Umbilical cord (tissue), 1 donor: ENCODE measurements at regions not wholly inside any gene's neighbourhood (a gene's known extent, or its start where the extent isn't known, plus 50 kb on each side); places are given as distances from the start of the nearest gene placed in this dataset.
"Not testable (repeated sequence)": the region's sequence is repeated elsewhere in the genome, so short reads cannot be mapped to it uniquely, and the experiment has no call there.

Experiments used
- DNase-seq: peaks from one replicate; pipeline ENCODE4 v3.0.0-alpha.2; 2015; ENCODE audit warnings: low spot score

DNA sequence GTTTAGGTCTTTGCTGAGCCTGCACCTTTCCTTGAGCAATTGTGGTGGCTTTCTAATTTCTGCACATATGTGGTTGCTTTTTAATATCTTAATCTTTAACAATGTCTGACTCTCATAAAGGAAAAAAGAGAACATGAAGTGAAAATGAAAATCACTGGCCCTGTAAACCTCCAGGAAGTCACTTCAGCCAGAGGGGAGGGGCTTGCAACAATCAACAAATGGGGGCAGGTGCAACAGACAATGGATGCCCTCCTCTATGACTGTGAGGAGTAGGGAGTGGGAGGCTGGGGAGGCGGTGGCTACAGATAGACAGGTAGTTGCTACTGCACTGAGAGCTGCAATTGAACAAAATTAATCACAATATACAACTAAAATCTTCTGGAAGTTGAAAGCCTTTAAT is 1377.4 kb downstream of the XPNPEP1 start:
- DNase-seq: no peak

DNA sequence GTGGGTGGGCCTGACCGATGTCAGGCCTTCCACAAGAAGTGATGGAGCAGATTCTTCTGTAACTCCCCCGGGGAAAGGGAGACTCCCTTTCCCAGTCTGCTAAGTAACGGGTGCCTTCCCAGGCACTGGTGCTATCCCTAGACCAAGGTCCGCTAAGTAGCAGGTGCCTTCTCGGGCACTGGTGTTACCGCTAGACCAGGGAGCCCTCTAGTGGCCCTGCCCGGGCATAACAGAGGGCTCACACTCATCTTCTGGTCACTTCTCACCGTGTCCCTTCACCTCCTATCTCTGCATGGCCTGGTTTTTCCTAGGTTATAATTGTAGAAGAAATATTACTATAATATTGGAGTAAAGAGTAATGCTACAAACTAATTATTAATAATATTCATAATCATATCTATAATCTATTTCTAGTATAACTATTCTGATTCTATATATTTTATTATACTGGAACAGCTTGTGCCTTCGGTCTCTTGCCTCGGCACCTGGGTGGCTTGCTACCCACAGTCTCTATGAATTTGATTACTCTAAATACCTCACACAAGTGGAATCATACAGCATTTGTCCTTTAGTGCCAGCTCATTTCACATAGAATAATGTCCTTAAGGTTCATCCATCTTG is 1378.7 kb downstream of the XPNPEP1 start:
- peak; percentile 6 for DNase-seq

DNA sequence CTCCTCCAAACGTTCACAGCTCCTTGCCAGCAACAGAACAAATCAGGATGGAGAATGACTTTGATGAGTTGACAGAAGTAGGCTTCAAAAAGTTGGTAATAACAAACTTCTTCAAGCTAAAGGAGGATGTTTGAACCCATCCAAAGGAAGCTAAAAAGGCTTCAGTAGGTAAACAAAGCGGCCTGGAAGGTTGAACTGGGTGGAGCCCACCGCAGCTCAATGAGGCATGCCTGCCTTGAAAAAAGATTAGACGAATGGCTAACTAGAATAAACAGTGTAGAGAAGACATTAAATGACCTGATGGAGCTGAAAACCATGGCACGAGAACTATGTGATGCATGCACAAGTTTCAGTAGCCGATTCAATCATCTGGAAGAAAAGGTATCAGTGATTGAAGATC is 1369.0 kb upstream of the SORCS1 start:
- DNase-seq: not testable (repeated sequence)

DNA sequence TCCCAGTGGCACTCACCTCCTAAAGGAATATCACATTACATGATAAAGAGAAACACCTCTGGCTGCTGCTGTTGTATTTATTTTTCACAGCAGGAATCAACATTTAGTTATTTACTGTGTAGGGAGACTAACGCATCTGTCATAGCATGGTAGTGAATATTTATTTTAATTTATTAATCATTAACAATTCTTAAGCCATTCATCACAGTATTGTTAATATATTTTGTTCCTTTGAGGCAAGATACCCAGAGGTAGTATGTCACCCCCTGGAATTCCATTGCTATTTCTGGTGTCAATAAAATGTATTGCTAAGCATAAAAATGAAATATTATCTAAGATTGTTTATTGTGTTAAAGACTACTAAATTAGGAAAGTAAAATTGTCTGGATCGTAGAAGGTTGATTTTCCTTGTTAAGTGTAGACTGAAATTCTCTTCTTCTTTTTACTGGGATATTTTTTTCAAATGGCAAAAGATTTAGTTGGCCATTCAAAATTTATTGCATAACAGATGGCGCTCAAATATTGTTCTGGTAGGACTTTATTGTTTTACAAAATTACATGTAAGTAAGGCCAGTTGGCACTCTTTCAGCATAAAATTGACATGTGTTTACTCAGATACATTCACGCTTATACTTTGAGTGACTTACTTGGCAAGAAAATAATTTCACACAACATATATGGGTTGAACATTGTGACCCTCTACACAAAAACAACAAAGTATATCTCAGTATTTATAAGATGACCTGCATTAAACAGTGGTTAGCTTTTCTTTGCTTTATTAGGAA is 1358.7 kb upstream of the SORCS1 start:
- DNase-seq: no peak

DNA sequence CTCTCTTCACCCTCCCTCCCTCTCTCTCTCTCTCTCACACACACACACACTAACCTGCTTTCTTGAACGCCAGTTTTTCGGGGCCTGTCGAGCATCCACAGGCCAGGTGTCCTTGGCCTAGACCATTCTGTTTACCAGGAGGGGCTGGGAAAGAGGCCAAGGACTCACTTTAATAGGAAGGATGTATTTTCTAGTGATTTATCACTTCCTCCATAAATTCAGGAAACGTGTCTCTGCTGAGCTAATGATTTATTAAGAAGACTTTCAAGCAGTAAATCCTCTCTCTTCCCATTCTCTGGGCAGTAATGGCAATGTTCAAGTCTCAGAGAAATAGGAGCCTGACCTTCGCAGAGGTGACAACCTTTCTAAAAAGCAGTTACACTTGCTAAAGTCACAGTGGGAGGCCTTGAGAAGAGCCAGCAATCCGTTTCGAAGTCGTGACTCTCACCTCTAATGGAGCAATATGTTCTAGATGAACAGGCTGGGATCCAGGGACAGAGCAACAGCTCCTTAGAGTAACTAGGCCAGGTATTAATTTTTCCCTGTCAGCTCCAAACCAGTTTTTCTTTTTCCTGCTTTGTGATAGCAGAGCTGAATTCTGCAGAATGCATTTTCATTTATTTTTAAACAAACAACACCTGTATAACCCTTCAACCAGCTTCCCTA is 1357.5 kb upstream of the SORCS1 start:
- peak; percentile 3 for DNase-seq

DNA sequence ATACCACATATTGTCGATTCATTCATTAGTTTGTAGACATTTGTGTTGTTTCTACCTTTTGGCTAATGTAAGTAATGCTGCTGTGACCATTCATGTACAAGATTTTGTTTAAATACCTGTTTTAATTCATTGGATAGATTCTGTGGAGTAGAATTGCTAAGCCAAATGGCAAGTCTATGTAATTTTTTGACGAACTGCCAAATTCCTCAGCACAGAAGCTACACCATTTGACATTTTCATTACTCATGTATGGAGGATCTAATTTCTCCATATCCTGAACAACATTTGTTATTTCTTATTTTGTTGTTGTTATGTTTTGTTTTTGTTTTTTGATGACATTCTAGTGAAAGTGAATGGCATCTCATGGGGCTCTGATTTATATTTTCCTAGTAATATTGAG is 1351.3 kb upstream of the SORCS1 start:
- no peak for DNase-seq

DNA sequence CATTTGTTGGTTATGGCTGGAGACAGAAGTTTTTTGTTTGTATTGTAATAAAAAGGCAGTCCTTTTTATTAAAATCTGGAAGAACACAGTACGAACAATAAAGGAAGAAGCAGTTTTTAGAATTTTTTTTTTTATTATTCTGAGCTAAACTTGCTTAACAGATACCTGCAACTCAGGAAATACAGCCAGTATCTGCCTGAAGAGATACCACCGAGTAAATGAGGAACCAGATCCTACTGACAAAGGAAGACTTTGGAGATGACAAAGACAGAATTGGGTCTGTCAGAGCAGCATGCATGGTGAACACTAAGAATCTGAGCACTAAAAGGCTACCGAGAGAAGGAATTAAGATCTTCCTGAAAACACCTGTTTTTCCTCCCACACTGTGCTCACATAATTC is 1335.9 kb upstream of the SORCS1 start:
- no peak for DNase-seq

DNA sequence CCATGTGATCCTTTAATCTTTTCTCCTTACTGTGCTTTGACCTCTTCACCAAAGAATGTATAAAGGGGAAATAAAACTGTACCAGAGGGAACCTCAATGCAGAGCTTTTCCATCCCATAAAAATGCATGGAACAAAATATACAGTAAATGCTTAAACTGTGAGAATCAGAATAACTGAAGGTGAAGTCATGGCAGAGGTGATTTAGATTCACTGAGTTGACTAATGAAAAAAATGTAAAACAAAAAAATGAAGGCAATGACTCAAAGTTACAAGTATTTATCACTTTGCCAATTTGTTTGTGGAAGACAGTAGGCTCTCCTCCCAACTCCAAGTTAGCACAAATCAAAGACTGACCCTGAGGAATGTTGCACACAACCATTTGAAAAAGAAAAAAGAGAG is 1331.6 kb upstream of the SORCS1 start:
- no peak for DNase-seq

DNA sequence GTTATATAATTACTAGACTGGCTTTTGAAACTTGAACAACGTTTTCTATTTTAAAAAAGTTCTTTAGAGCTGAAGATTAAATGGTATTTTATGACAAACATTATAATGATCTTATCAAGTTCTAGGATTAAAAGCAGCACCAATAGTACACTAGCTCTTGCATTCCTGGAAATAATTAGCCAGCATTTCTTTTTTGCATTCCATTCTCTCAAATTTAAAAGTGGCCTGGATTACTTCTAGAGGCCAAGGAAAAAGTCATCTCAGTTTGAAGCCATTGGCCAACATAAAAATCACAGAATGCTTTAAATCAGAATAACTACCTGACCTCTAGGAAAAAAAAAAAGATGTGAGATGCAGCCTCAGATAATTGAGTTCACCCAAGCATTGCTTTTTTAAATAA is 1326.4 kb upstream of the SORCS1 start:
- no peak for DNase-seq

DNA sequence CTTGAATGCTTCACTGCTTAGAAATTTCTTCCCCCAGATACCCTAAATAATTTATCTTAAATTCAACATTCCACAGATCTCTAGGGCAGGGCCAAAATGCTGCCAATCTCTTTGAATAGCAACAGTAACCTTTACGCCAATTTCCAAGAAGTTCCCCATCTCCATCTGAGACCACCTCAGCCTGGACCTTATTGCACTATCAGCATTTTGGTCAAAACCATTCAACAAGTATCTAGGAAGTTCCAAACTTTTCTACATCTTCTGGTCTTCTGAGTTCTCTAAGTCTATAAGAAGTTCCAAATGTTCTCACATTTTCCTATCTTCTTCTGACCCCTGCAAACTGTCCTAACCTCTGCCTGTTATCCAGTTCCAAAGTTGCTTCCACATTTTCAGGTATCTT is 1306.9 kb upstream of the SORCS1 start:
- DNase-seq: no peak

DNA sequence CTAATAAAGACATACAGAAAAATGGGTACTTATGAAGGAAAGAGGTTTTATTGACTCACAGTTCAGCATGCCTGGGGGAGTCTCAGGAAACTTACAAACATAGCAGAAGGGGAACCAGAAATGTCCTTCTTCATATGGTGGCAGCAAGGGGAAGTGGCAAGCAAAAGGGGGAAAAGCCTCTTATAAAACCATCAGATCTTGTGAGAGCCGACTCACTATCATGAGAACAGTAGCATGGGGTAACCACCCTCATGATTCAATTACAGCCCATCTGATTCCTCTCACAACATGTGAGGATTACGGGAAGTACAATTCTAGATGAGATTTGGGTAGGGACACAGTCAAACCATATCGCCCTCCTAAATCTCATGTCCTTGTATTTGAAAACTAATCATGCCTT is 1305.4 kb upstream of the SORCS1 start:
- DNase-seq: no peak

DNA sequence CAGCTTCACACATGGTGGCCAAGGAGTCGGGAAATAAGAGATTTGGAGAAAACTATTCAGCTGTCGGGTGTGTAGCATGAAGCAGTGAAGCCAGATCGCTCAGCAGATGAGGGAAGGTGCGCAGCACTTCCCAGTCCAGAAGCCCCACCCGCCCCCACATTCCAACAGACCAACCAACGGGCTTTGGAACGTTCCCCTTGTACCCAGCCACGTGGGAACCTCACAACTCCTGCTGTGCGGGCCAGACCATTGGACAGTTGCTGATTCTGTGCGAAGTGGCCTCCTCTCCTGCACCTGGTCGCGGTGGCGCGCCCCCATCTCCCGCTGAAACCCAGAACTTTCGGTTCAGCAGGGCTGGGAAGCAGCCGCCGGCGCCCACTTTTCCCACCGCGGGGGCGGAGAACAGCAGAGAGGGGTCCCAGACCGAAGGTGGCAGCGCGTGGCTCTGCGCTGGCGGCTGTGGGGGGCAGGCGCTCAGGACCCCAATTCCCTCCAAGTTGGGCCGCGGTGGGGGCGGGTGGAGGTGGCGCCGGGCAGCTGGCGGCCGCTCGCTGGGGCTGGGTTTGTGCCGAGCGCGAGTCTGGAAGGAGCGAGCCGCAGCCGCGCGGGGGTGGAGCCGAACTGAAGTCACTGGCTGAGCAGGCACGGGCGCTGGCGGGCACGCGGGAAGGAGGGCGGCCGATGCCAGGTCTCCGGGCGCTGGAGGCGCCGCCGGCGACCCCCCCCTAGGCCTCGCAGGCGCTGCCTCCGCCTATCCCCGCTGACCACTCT is 1301.5 kb upstream of the SORCS1 start:
- DNase-seq: peak; percentile 35

DNA sequence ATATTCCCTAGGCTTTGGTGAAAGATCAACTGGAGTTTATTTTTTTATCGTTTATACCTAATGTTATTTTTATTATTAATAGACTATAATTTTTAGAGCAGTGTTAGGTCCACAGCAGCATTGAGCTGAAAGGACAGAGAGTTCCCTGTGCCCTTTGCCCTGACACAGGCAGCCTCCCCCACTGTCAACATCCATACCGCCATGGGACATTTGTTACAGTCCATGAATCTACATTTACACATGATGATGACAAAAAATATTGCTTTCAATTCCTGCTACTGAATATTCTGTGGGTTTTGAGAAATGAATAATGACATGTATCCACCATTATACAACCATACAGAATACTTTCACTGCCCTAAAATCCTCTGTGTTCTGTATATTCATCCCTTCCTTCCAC is 1297.5 kb upstream of the SORCS1 start:
- no peak for DNase-seq

DNA sequence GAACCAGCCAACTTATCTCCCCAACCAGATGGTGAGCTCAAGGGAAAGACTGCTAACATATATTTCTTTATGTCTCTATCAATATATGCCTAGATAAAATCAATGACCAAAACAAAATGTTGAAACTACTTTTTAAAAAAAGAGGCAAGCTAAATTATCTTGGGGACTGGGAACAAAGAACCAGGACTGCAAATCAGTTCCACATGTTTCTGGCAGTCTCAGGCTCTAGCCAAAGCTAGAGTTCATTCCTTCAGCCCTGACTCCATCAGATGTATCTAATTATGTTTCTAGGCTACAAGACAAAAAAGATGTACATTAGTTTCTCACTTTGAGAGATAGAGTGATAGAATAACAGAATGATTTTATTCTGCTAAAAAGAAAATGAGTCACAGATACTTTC is 1290.3 kb upstream of the SORCS1 start:
- peak; percentile 9 for DNase-seq

DNA sequence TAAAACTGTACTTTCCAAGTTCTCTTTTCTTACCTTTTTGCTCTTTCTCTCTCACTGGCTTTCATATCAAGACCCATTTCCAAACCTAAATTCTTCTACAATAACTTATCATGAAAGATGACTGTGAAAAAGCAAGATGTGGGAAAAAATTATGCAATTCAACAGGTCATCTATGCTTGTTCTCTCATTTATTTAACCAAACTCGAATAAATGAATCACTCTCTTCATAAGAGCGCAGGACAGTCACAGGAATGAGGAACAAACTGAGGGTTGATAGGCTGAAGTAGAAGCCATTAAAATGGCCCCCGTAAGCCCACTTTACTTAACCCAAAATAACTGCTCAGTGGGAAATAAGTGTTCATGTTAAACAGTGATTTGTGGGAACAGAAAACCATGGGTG is 1289.7 kb upstream of the SORCS1 start:
- no peak for DNase-seq

DNA sequence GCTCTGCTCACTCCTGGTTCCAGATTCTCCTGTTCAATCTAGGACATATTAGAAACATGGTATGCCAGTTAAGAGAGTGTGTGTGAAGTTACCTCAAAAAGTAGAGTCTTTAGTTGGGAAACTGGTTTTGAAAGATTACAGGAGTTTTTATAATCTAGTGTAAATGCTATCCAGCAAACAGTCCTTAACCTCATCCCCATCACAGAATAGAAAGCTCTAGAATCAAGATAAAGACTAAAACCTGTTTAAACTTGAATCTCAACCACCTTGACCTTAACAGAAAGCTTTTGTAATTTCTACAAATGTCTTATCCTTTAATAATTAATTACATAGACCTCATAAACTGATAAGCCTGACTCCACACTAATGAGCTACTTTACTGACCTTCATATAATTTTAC is 1288.7 kb upstream of the SORCS1 start:
- DNase-seq: no peak

DNA sequence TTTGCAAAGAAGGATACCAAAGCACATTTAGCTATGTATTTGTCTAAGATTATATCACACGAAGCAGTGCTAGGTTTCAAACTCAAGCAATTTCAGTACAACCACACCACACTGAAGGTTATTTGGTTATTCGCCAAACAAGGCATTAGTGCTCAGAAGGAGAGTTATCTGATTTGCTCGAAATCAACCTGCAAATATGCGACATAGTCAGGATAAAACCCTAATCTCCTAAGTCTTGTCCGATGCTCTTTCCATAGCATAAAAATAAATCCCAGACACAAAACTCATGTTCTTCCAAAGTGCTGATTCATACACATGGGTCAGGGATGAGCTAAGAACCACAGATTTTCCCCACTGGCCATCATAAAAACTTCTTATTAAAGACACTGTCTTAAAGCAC is 1288.0 kb upstream of the SORCS1 start:
- DNase-seq: peak; percentile 78

DNA sequence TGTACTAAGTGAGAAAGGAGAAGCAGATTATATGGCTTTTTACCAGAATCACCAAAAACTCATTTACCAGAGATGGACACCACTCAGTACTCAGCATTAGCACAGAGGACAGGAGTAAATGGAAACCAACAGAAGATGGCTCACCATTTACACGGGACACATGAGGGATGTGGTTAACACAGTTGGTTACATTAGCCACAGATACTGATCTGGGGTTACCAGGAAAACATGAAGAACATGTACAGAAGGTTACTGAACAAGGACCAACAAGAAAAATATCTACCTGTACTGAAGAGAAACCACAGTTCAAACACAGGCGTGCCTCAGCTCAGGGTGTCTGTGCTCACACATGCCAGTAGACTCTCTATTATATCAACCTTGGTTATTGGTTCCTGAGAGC is 1285.8 kb upstream of the SORCS1 start:
- DNase-seq: no peak

DNA sequence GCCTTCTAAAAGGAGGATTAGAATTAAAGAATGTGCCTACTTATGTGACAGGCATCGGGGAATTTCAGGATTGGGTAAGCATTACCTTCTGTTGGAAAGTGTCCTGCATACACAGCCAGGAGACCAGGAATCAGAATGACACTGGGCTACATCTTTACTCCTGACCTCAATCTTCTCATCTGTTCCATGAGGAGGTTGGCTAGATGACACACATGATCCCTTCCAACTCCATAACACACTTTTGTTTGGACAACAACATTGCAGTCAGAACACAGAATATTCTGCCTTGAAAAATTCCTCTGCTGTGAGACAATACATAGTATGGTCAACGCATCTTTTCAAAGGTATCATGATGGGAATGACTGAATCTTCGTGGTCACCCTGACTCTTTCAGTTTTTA is 1281.2 kb upstream of the SORCS1 start:
- DNase-seq: no peak

DNA sequence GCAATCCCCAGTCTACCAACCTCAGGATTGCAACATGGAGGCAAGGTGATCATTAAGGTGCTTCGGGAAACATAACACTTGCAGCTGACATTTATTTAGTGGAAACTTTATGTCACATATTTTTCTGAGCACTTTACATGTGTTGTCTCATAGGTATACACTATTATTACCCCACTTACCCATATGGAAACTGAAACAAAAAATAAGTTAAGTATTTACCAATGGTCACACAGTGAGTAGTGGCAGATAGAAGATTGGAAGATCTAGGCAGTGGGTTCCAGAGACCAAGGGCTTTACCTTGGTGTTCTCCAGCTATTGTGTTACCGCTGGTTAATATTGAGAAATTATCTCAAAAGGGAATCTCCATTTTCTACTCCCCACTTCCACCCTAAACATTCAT is 1279.1 kb upstream of the SORCS1 start:
- DNase-seq: no peak

DNA sequence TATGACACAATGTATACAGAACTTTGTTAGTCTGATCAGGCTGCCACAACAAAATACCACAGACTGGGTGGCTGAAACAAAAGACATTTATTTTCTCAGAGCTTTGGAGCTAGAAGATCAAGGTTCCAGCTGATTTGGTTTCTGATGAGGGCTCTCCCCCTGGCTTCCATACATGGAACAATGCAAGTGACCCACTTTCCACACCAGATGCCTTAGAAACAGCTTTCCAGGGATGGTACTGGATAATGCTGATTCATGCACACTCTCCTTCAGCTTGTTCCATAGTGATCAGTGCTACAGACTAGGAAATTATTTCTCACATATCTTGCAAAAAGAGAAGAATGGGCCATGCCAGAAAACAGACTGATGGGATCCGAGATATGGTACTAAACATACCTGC is 1274.9 kb upstream of the SORCS1 start:
- DNase-seq: peak; percentile 63

DNA sequence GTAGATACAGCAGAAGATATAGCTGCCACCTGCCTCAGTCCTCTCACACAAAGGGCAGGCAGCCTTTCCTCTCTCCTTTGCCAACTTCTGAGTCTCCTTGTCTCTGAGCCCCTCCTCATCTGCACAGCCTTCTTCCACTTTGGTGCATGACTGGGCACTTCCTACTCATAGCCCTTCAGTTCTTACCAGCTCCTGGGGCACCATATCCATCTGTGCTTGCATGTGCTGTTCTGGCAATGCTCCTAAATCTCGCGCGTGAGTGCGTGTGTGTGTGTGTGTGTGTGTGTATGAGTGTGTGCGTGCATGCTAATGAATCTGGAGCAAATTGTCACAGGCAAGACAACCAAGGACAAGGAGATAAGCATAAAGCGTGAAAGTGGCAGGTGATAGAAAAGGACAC is 1271.6 kb upstream of the SORCS1 start:
- DNase-seq: no peak
